Colonic mucosa (tissue), 4 donors: ENCODE measurements at regions not wholly inside any gene's neighbourhood (a gene's known extent, or its start where the extent isn't known, plus 50 kb on each side); places are given as distances from the start of the nearest gene placed in this dataset.
"Not testable (repeated sequence)": the region's sequence is repeated elsewhere in the genome, so short reads cannot be mapped to it uniquely, and the experiment has no call there.

Experiments
- DNase-seq: peaks from one replicate; pipeline ENCODE4 v3.0.0-alpha.2; 2020
- H3K27ac ChIP-seq: fragments of 200-600 bp; one replicate; pipeline ENCODE4 v1.8.0; 2021
- H3K27me3 ChIP-seq: fragments of 200-600 bp; one replicate; pipeline ENCODE4 v1.8.0; 2021
- H3K36me3 ChIP-seq: fragments of 200-600 bp; one replicate; pipeline ENCODE4 v1.8.0; 2021
- H3K4me1 ChIP-seq: fragments of 200-600 bp; one replicate; pipeline ENCODE4 v1.8.0; 2021; ENCODE audit warnings: mild to moderate bottlenecking
- H3K4me3 ChIP-seq: fragments of 200-600 bp; one replicate; pipeline ENCODE4 v1.8.0; 2021
- H3K9ac ChIP-seq, 2 donors: one replicate each; pipeline ENCODE4 v1.7.0; 2013; ENCODE audit warnings: control low read depth in 2 of 2, low read depth in 2 of 2, low read length in 2 of 2
- H3K9me3 ChIP-seq: fragments of 200-600 bp; one replicate; pipeline ENCODE4 v1.8.0; 2021
- intact Hi-C: fragments of 100-400 bp; cut with DNase I; formaldehyde crosslinking; loops from one replicate; pipeline ENCODE4 v1.14.1; 2022
- TF ChIP-seq, protein P1 (sequence below): fragments of 200-600 bp; IDR thresholded peaks from one replicate; pipeline ENCODE4 v1.8.0; 2022; ENCODE audit warnings: antibody characterized with exemption, mild to moderate bottlenecking
- donor health status: healthy.
- donor health status: DM: no; HTN: no; CAD: no.
- donor health status: DM: no; HTN: no; CAD: no.

DNA sequence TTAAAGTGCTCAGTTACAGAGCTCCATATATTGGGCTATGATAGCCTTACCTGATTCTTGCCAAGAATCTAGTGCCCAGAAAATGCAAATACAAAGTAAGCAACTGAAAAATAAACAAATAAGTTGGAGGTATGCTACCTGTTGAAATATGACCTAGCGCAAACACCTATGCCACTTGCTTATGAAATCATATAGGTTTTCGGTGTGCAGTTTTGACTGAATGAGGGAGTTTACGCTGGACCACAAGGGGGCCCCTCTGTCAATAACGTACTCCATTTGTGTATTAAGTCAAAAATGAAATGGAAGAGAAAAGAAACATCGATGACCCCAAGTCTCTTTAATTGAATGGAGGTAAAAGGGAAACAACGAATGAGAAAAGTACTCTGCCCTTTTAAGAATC is 84.9 kb upstream of the TRIM77 start:
- Histone ChIP-seq H3K9me3 (no peaks in the 10 kb centered on the region), H3K4me1 (no peaks in the 10 kb centered on the region), H3K9ac (no peak overlapping the region), H3K4me3 (no peak overlapping the region), H3K36me3 (no peaks in the 10 kb centered on the region), H3K27ac (no peak overlapping the region), H3K27me3 (no peaks in the 10 kb centered on the region)
- DNase-seq: no peak
- TF ChIP-seq, protein P1, sequence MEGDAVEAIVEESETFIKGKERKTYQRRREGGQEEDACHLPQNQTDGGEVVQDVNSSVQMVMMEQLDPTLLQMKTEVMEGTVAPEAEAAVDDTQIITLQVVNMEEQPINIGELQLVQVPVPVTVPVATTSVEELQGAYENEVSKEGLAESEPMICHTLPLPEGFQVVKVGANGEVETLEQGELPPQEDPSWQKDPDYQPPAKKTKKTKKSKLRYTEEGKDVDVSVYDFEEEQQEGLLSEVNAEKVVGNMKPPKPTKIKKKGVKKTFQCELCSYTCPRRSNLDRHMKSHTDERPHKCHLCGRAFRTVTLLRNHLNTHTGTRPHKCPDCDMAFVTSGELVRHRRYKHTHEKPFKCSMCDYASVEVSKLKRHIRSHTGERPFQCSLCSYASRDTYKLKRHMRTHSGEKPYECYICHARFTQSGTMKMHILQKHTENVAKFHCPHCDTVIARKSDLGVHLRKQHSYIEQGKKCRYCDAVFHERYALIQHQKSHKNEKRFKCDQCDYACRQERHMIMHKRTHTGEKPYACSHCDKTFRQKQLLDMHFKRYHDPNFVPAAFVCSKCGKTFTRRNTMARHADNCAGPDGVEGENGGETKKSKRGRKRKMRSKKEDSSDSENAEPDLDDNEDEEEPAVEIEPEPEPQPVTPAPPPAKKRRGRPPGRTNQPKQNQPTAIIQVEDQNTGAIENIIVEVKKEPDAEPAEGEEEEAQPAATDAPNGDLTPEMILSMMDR: no peak
- intact Hi-C loops: no loop called here

GRCh38 chr11:89626366-89626765 is 83.7 kb upstream of the TRIM77 start:
- no peaks in the 10 kb centered on the region for H3K36me3 ChIP-seq
- no peak overlapping the region for H3K27ac ChIP-seq
- no peak overlapping the region for H3K4me3 ChIP-seq
- no peaks in the 10 kb centered on the region for H3K4me1 ChIP-seq
- no peak for DNase-seq
- TF ChIP-seq, protein P1: no peak
- no peak overlapping the region for H3K9ac ChIP-seq
- no peaks in the 10 kb centered on the region for H3K27me3 ChIP-seq
- H3K9me3 ChIP-seq: no peaks in the 10 kb centered on the region
- intact Hi-C loops: no loop called here

GRCh38 chr11:89626881-89627280 is 83.2 kb upstream of the TRIM77 start:
- H3K4me1 ChIP-seq, DNase-seq, H3K27me3 ChIP-seq, H3K27ac ChIP-seq, H3K9ac ChIP-seq, H3K36me3 ChIP-seq, intact Hi-C loops, H3K9me3 ChIP-seq, H3K4me3 ChIP-seq: not testable (repeated sequence)

GRCh38 chr11:89633135-89633705 is 76.9 kb upstream of the TRIM77 start:
- H3K27me3 ChIP-seq: no peaks in the 10 kb centered on the region
- H3K36me3 ChIP-seq: no peaks in the 10 kb centered on the region
- no peak overlapping the region for H3K9ac ChIP-seq
- H3K4me1 ChIP-seq: no peaks in the 10 kb centered on the region
- H3K27ac ChIP-seq: no peak overlapping the region
- TF ChIP-seq, protein P1: no peak
- DNase-seq: no peak
- no peaks in the 10 kb centered on the region for H3K9me3 ChIP-seq
- H3K4me3 ChIP-seq: no peak overlapping the region
- intact Hi-C loops: no loop called here

GRCh38 chr11:89640777-89641176 is 69.3 kb upstream of the TRIM77 start:
- H3K27me3 ChIP-seq, intact Hi-C loops, H3K9ac ChIP-seq, H3K9me3 ChIP-seq, H3K27ac ChIP-seq, H3K4me1 ChIP-seq, DNase-seq, H3K4me3 ChIP-seq, H3K36me3 ChIP-seq: not testable (repeated sequence)

GRCh38 chr11:89648232-89648631 is 61.9 kb upstream of the TRIM77 start:
- H3K36me3 ChIP-seq, intact Hi-C loops, H3K9ac ChIP-seq, H3K4me1 ChIP-seq, H3K27me3 ChIP-seq, H3K9me3 ChIP-seq, H3K27ac ChIP-seq, H3K4me3 ChIP-seq, DNase-seq: not testable (repeated sequence)

DNA sequence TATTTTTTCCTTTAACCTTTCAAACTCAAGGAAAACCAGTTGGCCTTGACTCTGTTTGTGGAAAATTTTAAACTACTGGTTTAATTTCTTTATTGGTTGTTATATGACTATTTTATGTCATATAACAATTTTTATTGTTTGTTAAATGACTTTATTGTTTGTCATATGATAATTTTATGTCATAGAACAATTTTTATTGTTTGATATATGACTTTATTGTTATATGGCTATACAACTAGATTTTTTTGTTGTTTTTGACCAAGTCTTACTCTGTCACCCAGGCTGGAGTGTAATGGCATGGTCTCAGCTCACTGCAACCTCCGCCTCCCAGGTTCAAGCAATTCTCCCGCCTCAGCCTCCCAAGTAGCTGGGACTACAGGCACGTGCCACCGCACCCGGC is 61.1 kb upstream of the TRIM77 start:
- H3K36me3 ChIP-seq, H3K27ac ChIP-seq, H3K9ac ChIP-seq, H3K9me3 ChIP-seq, intact Hi-C loops, H3K4me1 ChIP-seq, H3K27me3 ChIP-seq, DNase-seq, H3K4me3 ChIP-seq: not testable (repeated sequence)

GRCh38 chr11:89654669-89655068 is 55.4 kb upstream of the TRIM77 start:
- H3K4me3 ChIP-seq, H3K4me1 ChIP-seq, intact Hi-C loops, H3K9me3 ChIP-seq, DNase-seq, H3K36me3 ChIP-seq, H3K27ac ChIP-seq, H3K9ac ChIP-seq, H3K27me3 ChIP-seq: not testable (repeated sequence)

DNA sequence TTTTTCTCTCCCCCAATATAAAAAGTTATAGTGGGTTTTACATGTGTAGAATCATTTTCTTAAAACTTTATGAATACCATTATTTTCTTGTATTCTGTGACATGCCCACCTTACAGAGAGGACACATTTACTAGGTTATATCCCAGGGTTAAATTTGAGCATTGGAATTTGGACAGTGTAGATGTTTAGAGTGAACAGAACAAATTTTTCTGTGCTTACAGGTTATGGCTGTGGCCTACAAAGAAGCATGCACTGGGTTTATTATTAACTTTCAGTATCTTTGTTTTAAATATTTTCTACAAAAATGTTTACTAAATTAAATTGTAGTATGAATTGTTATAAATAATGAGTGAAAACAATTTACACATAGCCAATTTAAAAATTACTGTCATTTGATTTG is 51.3 kb upstream of the TRIM77 start:
- H3K4me1 ChIP-seq, H3K27me3 ChIP-seq, H3K36me3 ChIP-seq, DNase-seq, H3K27ac ChIP-seq, H3K9ac ChIP-seq, H3K9me3 ChIP-seq, intact Hi-C loops, H3K4me3 ChIP-seq: not testable (repeated sequence)

GRCh38 chr11:89659414-89659813 is 50.7 kb upstream of the TRIM77 start:
- H3K27me3 ChIP-seq, intact Hi-C loops: not testable (repeated sequence)

More at GRCh38 chr11:89659414-89659813, 50.7 kb upstream of the TRIM77 start:
- not testable (repeated sequence) for H3K4me3 ChIP-seq, DNase-seq, H3K4me1 ChIP-seq, H3K27ac ChIP-seq, H3K9me3 ChIP-seq, H3K9ac ChIP-seq, H3K36me3 ChIP-seq
